K562 (cell line): ENCODE measurements at regions not wholly inside any gene's neighbourhood (a gene's known extent, or its start where the extent isn't known, plus 50 kb on each side); places are given as distances from the start of the nearest gene placed in this dataset.

ENCODE experiments used
- ATAC-seq: fragments of 200-7000 bp; cut with Tn5 transposase; 3 replicates; pipeline ENCODE4 v1.9.1; 2020; ENCODE audit warnings: moderate library complexity
- BruUV-seq: library from RNA; stranded (reverse); fragments of 400-500 nt; replicated peaks from 2 replicates; lab custom pipeline; 2021; lab: Mats Ljungman, UMichigan
- CTCF ChIA-PET: fragments of 300-600 bp; formaldehyde crosslinking; extraction: SDS; loops from one replicate; lab custom pipeline; 2021; ENCODE audit warnings: low intra/inter-chr PET ratio; lab: Yijun Ruan, JAX
- POLR2A ChIA-PET: fragments of 300-600, 350-650 bp; sonication (Branson Sonifier 250); formaldehyde crosslinking; extraction: SDS; loops from one replicate; lab custom pipeline; 2021; ENCODE audit warnings: antibody characterized with exemption, inconsistent platforms; lab: Yijun Ruan, JAX
- DNase-seq, 4 experiments: peaks; one replicate each; pipeline versions ENCODE4 v3.0.0 to v3.0.0-alpha.2; 2011 to 2018; ENCODE audit warnings: low spot score in 3 of 4, mixed read lengths in 3 of 4; ENCODE audit errors: extremely low read depth in 1 of 4
- FAIRE-seq: peaks from 2 replicates; lab custom pipeline; 2011; peaks lifted over from hg19 to GRCh38; lab: Jason Lieb, UNC
- H2AFZ ChIP-seq: 2 replicates; pipeline ENCODE4 v1.6.0; 2011; ENCODE audit warnings: low read depth, low read length, control low read depth, inconsistent platforms
- H3K27ac ChIP-seq: fragments of 200-600 bp; 3 replicates; pipeline ENCODE4 v1.8.0; 2011; ENCODE audit warnings: low read depth, mild to moderate bottlenecking, control low read depth, inconsistent platforms, low read length, moderate library complexity, mixed read lengths; ENCODE audit errors: extremely low read depth
- H3K27me3 ChIP-seq, 2 experiments: fragments of 300-600 bp in 1 of 2; 2 replicates in 1 of 2; 3 replicates in 1 of 2; pipeline versions ENCODE4 v1.6.0 to v1.8.0; 2011; ENCODE audit warnings: inconsistent platforms in 2 of 2, low read length in 2 of 2, mild to moderate bottlenecking in 1 of 2, mixed read lengths in 1 of 2, moderate library complexity in 1 of 2; ENCODE audit not compliant: control insufficient read depth in 2 of 2, insufficient read depth in 2 of 2
- H3K36me3 ChIP-seq: fragments of 300-600 bp; 3 replicates; pipeline ENCODE4 v1.8.0; 2011; ENCODE audit warnings: mild to moderate bottlenecking, low read length, inconsistent platforms; ENCODE audit not compliant: control insufficient read depth, insufficient read depth
- H3K4me1 ChIP-seq, 2 experiments: fragments of 200-600 bp in 1 of 2; replicated peaks in 1 of 2; 2 replicates in 1 of 2; 3 replicates in 1 of 2; pipeline versions ENCODE4 v1.5.1 to v1.8.0; 2011; ENCODE audit warnings: inconsistent platforms in 2 of 2, low read length in 2 of 2, mild to moderate bottlenecking in 1 of 2, mixed read lengths in 1 of 2, moderate library complexity in 1 of 2; ENCODE audit not compliant: control insufficient read depth in 2 of 2, insufficient read depth in 2 of 2
- H3K4me2 ChIP-seq: 2 replicates; pipeline ENCODE4 v1.6.1; 2011; ENCODE audit warnings: low read length, control low read depth, inconsistent platforms, mixed read lengths; ENCODE audit not compliant: insufficient read depth
- H3K4me3 ChIP-seq: fragments of 200-600 bp; sonication (generic), shearing (Covaris generic); 2 replicates; pipeline ENCODE4 v1.5.1; 2016; ENCODE audit warnings: control low read depth, inconsistent platforms
- H3K79me2 ChIP-seq: fragments of 200-600 bp; 3 replicates; pipeline ENCODE4 v1.8.0; 2011; ENCODE audit warnings: low read length, inconsistent platforms; ENCODE audit not compliant: control insufficient read depth, insufficient read depth
- H3K9ac ChIP-seq, 2 experiments: 2 replicates each; pipeline versions ENCODE4 v1.6.0 to v1.6.1; 2011; ENCODE audit warnings: low read depth in 2 of 2, low read length in 2 of 2, control low read depth in 1 of 2, inconsistent platforms in 1 of 2, mild to moderate bottlenecking in 1 of 2, mixed read lengths in 1 of 2; ENCODE audit not compliant: insufficient read depth in 1 of 2
- H3K9me1 ChIP-seq: one replicate; pipeline ENCODE4 v1.6.0; 2011; ENCODE audit warnings: inconsistent platforms, mild to moderate bottlenecking, low read length, moderate library complexity; ENCODE audit not compliant: control insufficient read depth, insufficient read depth
- H3K9me3 ChIP-seq: replicated peaks from 2 replicates; pipeline ENCODE4 v1.5.1; 2011; ENCODE audit warnings: low read depth, low read length, inconsistent platforms; ENCODE audit not compliant: control insufficient read depth, insufficient read depth
- H4K20me1 ChIP-seq: replicated peaks from 2 replicates; pipeline ENCODE4 v1.6.1; 2011; ENCODE audit warnings: low read length, inconsistent platforms, mixed read lengths; ENCODE audit not compliant: control insufficient read depth, insufficient read depth
- ADNP ChIP-seq: fragments of 200-800 bp; sonication (Bioruptor generic); IDR thresholded peaks from 2 replicates; pipeline ENCODE4 v1.6.1; 2016; ENCODE audit warnings: missing genetic modification characterization, missing compliant biosample characterization
- CEBPZ ChIP-seq: fragments of 150-350 bp; IDR thresholded peaks from 2 replicates; pipeline ENCODE4 v1.6.1; 2014; ENCODE audit warnings: low read depth, mild to moderate bottlenecking, low read length, borderline replicate concordance
- ERF ChIP-seq: fragments of 450-650 bp; formaldehyde crosslinking; IDR thresholded peaks from 2 replicates; pipeline ENCODE4 v1.4.0; 2020; ENCODE audit warnings: mild to moderate bottlenecking, mixed read lengths
- MED1 ChIP-seq: sonication (generic); formaldehyde crosslinking; IDR thresholded peaks from 2 replicates; pipeline ENCODE4 v1.8.1; 2023; ENCODE audit warnings: missing genetic modification reagents, borderline replicate concordance
- POLR3A ChIP-seq: IDR thresholded peaks from 2 replicates; pipeline ENCODE4 v1.6.1; 2011; ENCODE audit warnings: borderline replicate concordance, mild to moderate bottlenecking, moderate library complexity; ENCODE audit not compliant: insufficient read length, insufficient read depth; ENCODE audit errors: extremely low read depth
- RBM25 ChIP-seq: fragments of 200-400 bp; formaldehyde crosslinking; IDR thresholded peaks from 2 replicates; pipeline ENCODE4 v1.6.1; 2018; ENCODE audit warnings: low read length, low read depth, moderate library complexity; ENCODE audit not compliant: severe bottlenecking
- TCFL5 ChIP-seq: fragments of 250-450 bp; sonication (Bioruptor Pico); conservative IDR thresholded peaks from 2 replicates; pipeline ENCODE4 v1.6.1; 2021; ENCODE audit warnings: mild to moderate bottlenecking, moderate library complexity, matching md5 sums
- TFAP4 ChIP-seq: sonication (generic); formaldehyde crosslinking; IDR thresholded peaks from 2 replicates; pipeline ENCODE4 v1.8.0; 2022; ENCODE audit warnings: missing genetic modification reagents, mild to moderate bottlenecking, moderate library complexity, borderline replicate concordance
- YY1 ChIP-seq, 3 experiments: IDR thresholded peaks; 2 replicates each; pipeline ENCODE4 v1.6.1; 2011; ENCODE audit warnings: low read length in 2 of 3, mild to moderate bottlenecking in 2 of 3, moderate library complexity in 2 of 3, borderline replicate concordance in 1 of 3, control low read depth in 1 of 3, low read depth in 1 of 3; ENCODE audit not compliant: insufficient read depth in 3 of 3, insufficient replicate concordance in 2 of 3, control insufficient read depth in 1 of 3, insufficient read length in 1 of 3; ENCODE audit errors: extremely low read depth in 1 of 3
- ZNF316 ChIP-seq: fragments of 450-650 bp; IDR thresholded peaks from 2 replicates; pipeline ENCODE4 v1.6.1; 2016
- ZNF518B ChIP-seq: fragments of 250-450 bp; sonication (Bioruptor Pico); IDR thresholded peaks from 2 replicates; pipeline ENCODE4 v1.5.0; 2021; ENCODE audit warnings: mild to moderate bottlenecking, moderate library complexity
- ZNF740 ChIP-seq, 3 experiments: fragments of 200-800 bp in 1 of 3; sonication (Bioruptor generic) in 1 of 3; sonication (generic) in 1 of 3; formaldehyde crosslinking in 1 of 3; IDR thresholded peaks; 2 replicates each; pipeline versions ENCODE4 v1.6.1 to v1.8.0; 2016 to 2022; ENCODE audit warnings: mild to moderate bottlenecking in 2 of 3, missing compliant biosample characterization in 2 of 3, missing genetic modification characterization in 2 of 3, missing genetic modification reagents in 1 of 3
- in situ Hi-C: fragments of 300-500 bp; cut with MboI; formaldehyde crosslinking; loops from 4 replicates; pipeline ENCODE4 v1.15.0; 2018; ENCODE audit warnings: inconsistent platforms, mixed read lengths
- intact Hi-C: fragments of 100-400 bp; cut with micrococcal nuclease; formaldehyde crosslinking; loops from 2 replicates; pipeline ENCODE4 v1.14.2; 2022

- intact Hi-C loops, result no loop called here
- H3K9ac ChIP-seq, result no peak overlapping the region
- ChIA-PET CTCF (no interaction called here), POLR2A (no interaction called here)
- no TSS peak for BruUV-seq
- FAIRE-seq (no peak), DNase-seq (no peak), ATAC-seq (no peak)
- peaks cover 5 to 7% of the 10 kb centered on the region in 2 experiments; a peak in 3 of 5 replicates for H3K4me1 ChIP-seq
- no peaks in the 10 kb centered on the region for H3K9me1 ChIP-seq
- no peak overlapping the region for H2AFZ ChIP-seq
- no peak overlapping the region for H3K27ac ChIP-seq
- in situ Hi-C loops, result no loop called here
- H3K27me3 ChIP-seq, result no peaks in the 10 kb centered on the region
- no peaks in the 10 kb centered on the region for H4K20me1 ChIP-seq
- no peaks in the 10 kb centered on the region for H3K9me3 ChIP-seq
- H3K79me2 ChIP-seq, result no peaks in the 10 kb centered on the region
- H3K4me2 ChIP-seq, result no peak overlapping the region
- H3K4me3 ChIP-seq, result no peak overlapping the region
- no peaks in the 10 kb centered on the region for H3K36me3 ChIP-seq
- 0 out of 2 replicates have a peak, but pooled peaks have one; percentile 51 for TF ChIP-seq ADNP
- no peak for TF ChIP-seq YY1 (IDR thresholded peaks at IDR 0.05; ENCODE audit: borderline replicate concordance in 1 of 3, control insufficient read depth in 1 of 3, extremely low read depth in 1 of 3, insufficient read depth in 3 of 3, insufficient read length in 1 of 3, insufficient replicate concordance in 2 of 3, low read depth in 1 of 3, low read length in 2 of 3)
- TF ChIP-seq MED1, result no peak
- TF ChIP-seq TFAP4 (CRISPR knock-in tag), result no peak
- TF ChIP-seq RBM25, result no peak
- no peak for TF ChIP-seq POLR3A
- no peak for TF ChIP-seq TCFL5 (CRISPR knock-in tag)
- no peak for TF ChIP-seq ZNF740 (CRISPR knock-in tag; IDR thresholded peaks at IDR 0.05)
- TF ChIP-seq ZNF740 (tag; IDR thresholded peaks at IDR 0.05), result no peak
- no peak for TF ChIP-seq ERF (CRISPR knock-in tag)
- no peak for TF ChIP-seq ZNF316
- no peak for TF ChIP-seq CEBPZ
- TF ChIP-seq ZNF518B (CRISPR knock-in tag), result no peak
These were observed 101.2 kb downstream of the TBX19 start for GRCh38 chr1:168381850-168382249.
